Smooth muscle cell (in vitro differentiated cells): ENCODE measurements at regions not wholly inside any gene's neighbourhood (a gene's known extent, or its start where the extent isn't known, plus 50 kb on each side); places are given as distances from the start of the nearest gene placed in this dataset.

Experiments
- DNase-seq: peaks from one replicate; lab custom pipeline; 2025; ENCODE audit not compliant: unreplicated experiment; lab: John Stamatoyannopoulos, UW
- H2AFZ ChIP-seq: fragments of 200-600 bp; sonication (generic); 2 replicates; pipeline ENCODE4 v1.6.0; 2016; ENCODE audit warnings: antibody characterized with exemption, low read depth, mild to moderate bottlenecking
- H3F3A ChIP-seq: fragments of 200-600 bp; sonication (generic); 2 replicates; pipeline ENCODE4 v1.6.0; 2017; ENCODE audit warnings: antibody characterized with exemption, low read depth
- H3K27ac ChIP-seq: fragments of 200-600 bp; sonication (generic); 2 replicates; pipeline ENCODE4 v1.5.1; 2016; ENCODE audit warnings: low read depth, mild to moderate bottlenecking
- H3K27me3 ChIP-seq: fragments of 200-600 bp; sonication (generic); 2 replicates; pipeline ENCODE4 v1.6.1; 2016; ENCODE audit warnings: low read depth, mild to moderate bottlenecking
- H3K36me3 ChIP-seq: fragments of 200-600 bp; sonication (generic); 2 replicates; pipeline ENCODE4 v1.5.1; 2016; ENCODE audit warnings: low read depth
- H3K4me1 ChIP-seq: fragments of 200-600 bp; sonication (generic); 2 replicates; pipeline ENCODE4 v1.5.1; 2016; ENCODE audit warnings: low read depth
- H3K4me2 ChIP-seq: fragments of 200-600 bp; sonication (generic); 2 replicates; pipeline ENCODE4 v1.6.0; 2016; ENCODE audit warnings: mild to moderate bottlenecking
- H3K4me3 ChIP-seq: fragments of 200-600 bp; sonication (generic); 2 replicates; pipeline ENCODE4 v1.5.1; 2016; ENCODE audit warnings: mild to moderate bottlenecking
- H3K79me2 ChIP-seq: fragments of 200-600 bp; sonication (generic); 2 replicates; pipeline ENCODE4 v1.6.0; 2016; ENCODE audit warnings: low read depth, mild to moderate bottlenecking
- H3K9ac ChIP-seq: fragments of 200-600 bp; sonication (generic); 2 replicates; pipeline ENCODE4 v1.6.0; 2016; ENCODE audit warnings: low read depth
- H3K9me3 ChIP-seq: fragments of 200-600 bp; sonication (generic); replicated peaks from 2 replicates; pipeline ENCODE4 v1.5.1; 2016; ENCODE audit warnings: low read depth
- H4K20me1 ChIP-seq: fragments of 200-600 bp; sonication (generic); 2 replicates; pipeline ENCODE4 v1.6.0; 2016; ENCODE audit warnings: low read depth
- CTCF ChIP-seq: fragments of 200-600 bp; sonication (generic); IDR thresholded peaks from 2 replicates; pipeline ENCODE4 v1.5.1; 2017; ENCODE audit warnings: borderline replicate concordance, mild to moderate bottlenecking, antibody characterized with exemption; ENCODE audit not compliant: insufficient read depth, poor library complexity, severe bottlenecking
- WGBS: methylation state at CpG from one replicate; pipeline ENCODE4 v1.1.7; 2016; ENCODE audit warnings: low lambda C conversion rate; 5-methylcytosine and 5-hydroxymethylcytosine counted together

DNA sequence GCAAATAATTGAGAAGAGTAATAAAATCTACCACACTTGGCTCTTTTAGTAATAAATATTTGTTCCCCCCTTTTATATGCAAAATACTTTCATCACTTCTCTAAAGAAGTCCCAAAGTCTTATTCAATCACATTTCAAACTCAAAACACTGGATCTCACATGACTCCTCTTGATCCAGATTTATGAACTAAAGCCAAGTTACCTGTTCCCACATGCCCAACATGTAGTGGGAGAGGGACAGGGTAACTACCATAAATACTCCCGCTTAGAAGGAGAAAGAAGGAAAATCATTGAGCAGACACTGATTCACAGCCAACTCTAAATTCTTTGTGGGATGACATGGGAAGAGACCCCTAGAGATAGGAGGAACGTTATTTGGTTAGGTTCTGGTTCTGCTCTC is 64.9 kb upstream of the PMFBP1 start:
- Histone ChIP-seq H2AFZ (no peak overlapping the region), H3K4me2 (no peak overlapping the region), H3K79me2 (no peaks in the 10 kb centered on the region), H3K9me3 (no peaks in the 10 kb centered on the region), H4K20me1 (no peaks in the 10 kb centered on the region), H3K27ac (no peak overlapping the region), H3K36me3 (no peaks in the 10 kb centered on the region), H3K27me3 (no peaks in the 10 kb centered on the region), H3K4me1 (no peaks in the 10 kb centered on the region), H3K9ac (no peak overlapping the region), H3K4me3 (no peak overlapping the region), H3F3A (no peaks in the 10 kb centered on the region)
- TF ChIP-seq CTCF, result no peak
- WGBS, result 83% methylated on average over 2 of the region's 2 CpGs
- DNase-seq, result no peak

DNA sequence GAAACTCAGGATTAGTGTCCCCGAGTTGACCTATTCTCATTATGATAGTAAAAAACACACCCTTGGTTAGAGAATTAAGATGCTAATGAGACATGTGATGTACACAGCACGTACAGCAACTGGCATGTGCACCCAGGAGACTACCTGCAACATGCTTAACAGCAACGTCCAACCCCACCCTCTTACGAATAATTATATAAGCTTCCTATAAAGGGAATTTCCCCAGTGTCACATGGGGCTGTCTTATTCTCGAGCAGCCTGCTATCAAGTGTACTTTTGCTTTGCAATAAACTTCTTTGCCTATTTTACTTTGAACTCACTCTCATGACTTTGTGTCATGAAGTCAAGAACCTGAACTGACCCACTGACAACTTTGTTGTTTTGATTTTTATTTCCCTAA is 62.4 kb upstream of the PMFBP1 start:
- H3K79me2 ChIP-seq, result no peaks in the 10 kb centered on the region
- H3K4me1 ChIP-seq, result no peaks in the 10 kb centered on the region
- H2AFZ ChIP-seq, result no peak overlapping the region
- H3K9ac ChIP-seq, result no peak overlapping the region
- TF ChIP-seq CTCF, result no peak
- no peaks in the 10 kb centered on the region for H3K27me3 ChIP-seq
- H4K20me1 ChIP-seq, result no peaks in the 10 kb centered on the region
- no peaks in the 10 kb centered on the region for H3K9me3 ChIP-seq
- H3K27ac ChIP-seq, result no peak overlapping the region
- no peak overlapping the region for H3K4me3 ChIP-seq
- H3K36me3 ChIP-seq, result no peaks in the 10 kb centered on the region
- no peak overlapping the region for H3K4me2 ChIP-seq
- no peaks in the 10 kb centered on the region for H3F3A ChIP-seq
- DNase-seq, result no peak
- 87% methylated on average over 5 of the region's 5 CpGs for WGBS

DNA sequence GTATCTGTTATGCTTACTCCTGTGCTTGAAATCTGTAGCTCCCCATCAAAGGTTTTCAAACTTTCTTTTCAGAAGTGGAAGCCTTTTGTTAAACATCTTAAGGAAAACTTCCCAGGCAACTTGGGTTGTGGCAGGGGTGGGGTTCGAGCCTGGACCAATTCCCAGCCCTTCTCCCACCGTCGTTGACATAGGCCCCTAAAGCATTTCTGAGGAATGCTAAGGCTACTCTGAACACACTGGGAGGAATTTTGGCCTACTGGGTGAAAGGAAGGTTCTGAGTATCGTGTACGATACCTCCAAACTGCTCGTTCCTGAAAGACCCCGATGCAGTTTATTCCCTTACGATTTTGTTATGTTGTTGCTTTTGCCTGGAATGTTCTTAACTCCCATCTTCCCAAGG is 56.1 kb upstream of the PMFBP1 start:
- Histone ChIP-seq H3K27ac (no peak overlapping the region), H3K4me2 (no peak overlapping the region), H3K4me3 (no peak overlapping the region), H3K27me3 (no peaks in the 10 kb centered on the region), H3K4me1 (no peaks in the 10 kb centered on the region), H3K9me3 (no peaks in the 10 kb centered on the region), H4K20me1 (no peaks in the 10 kb centered on the region), H2AFZ (no peak overlapping the region), H3F3A (no peaks in the 10 kb centered on the region), H3K36me3 (no peaks in the 10 kb centered on the region), H3K9ac (no peak overlapping the region), H3K79me2 (no peaks in the 10 kb centered on the region)
- WGBS, result 84% methylated on average over 8 of the region's 8 CpGs
- TF ChIP-seq CTCF, result no peak
- DNase-seq, result no peak

- TF ChIP-seq CTCF, result no peak
- Histone ChIP-seq H3K9me3 (no peaks in the 10 kb centered on the region), H4K20me1 (no peaks in the 10 kb centered on the region), H3K4me3 (no peak overlapping the region), H3K79me2 (no peaks in the 10 kb centered on the region), H3K27ac (no peak overlapping the region), H3F3A (no peaks in the 10 kb centered on the region), H3K4me2 (no peak overlapping the region), H3K27me3 (no peaks in the 10 kb centered on the region), H3K4me1 (no peaks in the 10 kb centered on the region), H2AFZ (no peak overlapping the region), H3K9ac (no peak overlapping the region), H3K36me3 (no peaks in the 10 kb centered on the region)
- 90% methylated on average over 3 of the region's 3 CpGs for WGBS
- DNase-seq, result no peak
Measured at GRCh38 chr16:72226136-72226535, 54.2 kb upstream of the PMFBP1 start.
